Lower leg skin (tissue), 3 donors: ENCODE measurements at regions not wholly inside any gene's neighbourhood (a gene's known extent, or its start where the extent isn't known, plus 50 kb on each side); places are given as distances from the start of the nearest gene placed in this dataset.

ENCODE experiments used
- POLR2A ChIP-seq, 2 donors: fragments of 450-650 bp; IDR thresholded peaks; one replicate each; pipeline ENCODE4 v1.6.1; 2016 to 2017; ENCODE audit warnings: antibody characterized with exemption in 2 of 2, mild to moderate bottlenecking in 1 of 2, moderate library complexity in 1 of 2
- TF ChIP-seq, protein P1 (sequence below), 3 donors: fragments of 450-650 bp; IDR thresholded peaks; one replicate each; pipeline ENCODE4 v1.5.1; 2016; ENCODE audit warnings: antibody characterized with exemption in 3 of 3, mild to moderate bottlenecking in 3 of 3, moderate library complexity in 2 of 3

DNA sequence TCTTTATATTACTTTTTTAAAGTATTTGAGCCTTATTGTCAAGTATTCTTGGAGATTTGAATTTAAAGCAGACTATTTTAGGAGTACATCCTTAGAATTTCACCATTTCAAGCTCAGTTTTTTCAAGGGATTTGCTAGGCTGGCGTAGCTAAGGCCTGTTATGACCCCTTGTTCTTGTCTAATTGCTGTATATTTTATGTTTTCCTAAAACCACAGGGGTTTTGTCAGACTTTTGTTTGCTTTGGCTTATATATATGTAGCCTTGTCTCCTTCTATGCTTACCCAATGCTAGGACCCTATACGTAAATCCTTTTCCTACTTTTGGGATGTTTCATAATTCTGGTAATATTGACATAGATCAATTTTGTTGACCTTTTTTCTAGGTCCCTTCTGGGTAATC, 147.0 kb upstream of the SYT10 start:
- TF ChIP-seq, protein P1, sequence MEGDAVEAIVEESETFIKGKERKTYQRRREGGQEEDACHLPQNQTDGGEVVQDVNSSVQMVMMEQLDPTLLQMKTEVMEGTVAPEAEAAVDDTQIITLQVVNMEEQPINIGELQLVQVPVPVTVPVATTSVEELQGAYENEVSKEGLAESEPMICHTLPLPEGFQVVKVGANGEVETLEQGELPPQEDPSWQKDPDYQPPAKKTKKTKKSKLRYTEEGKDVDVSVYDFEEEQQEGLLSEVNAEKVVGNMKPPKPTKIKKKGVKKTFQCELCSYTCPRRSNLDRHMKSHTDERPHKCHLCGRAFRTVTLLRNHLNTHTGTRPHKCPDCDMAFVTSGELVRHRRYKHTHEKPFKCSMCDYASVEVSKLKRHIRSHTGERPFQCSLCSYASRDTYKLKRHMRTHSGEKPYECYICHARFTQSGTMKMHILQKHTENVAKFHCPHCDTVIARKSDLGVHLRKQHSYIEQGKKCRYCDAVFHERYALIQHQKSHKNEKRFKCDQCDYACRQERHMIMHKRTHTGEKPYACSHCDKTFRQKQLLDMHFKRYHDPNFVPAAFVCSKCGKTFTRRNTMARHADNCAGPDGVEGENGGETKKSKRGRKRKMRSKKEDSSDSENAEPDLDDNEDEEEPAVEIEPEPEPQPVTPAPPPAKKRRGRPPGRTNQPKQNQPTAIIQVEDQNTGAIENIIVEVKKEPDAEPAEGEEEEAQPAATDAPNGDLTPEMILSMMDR (IDR thresholded peaks at IDR 0.05) = no peak
- TF ChIP-seq POLR2A (IDR thresholded peaks at IDR 0.05) = no peak
